Amniotic epithelial cell (primary cell): ENCODE measurements at regions not wholly inside any gene's neighbourhood (a gene's known extent, or its start where the extent isn't known, plus 50 kb on each side); places are given as distances from the start of the nearest gene placed in this dataset.
A peak's percentile ranks its signal among the peaks of the same experiment; 100 is the strongest.

Source experiments
- DNase-seq: peaks from one replicate; pipeline ENCODE4 v3.0.0-alpha.2; 2010; ENCODE audit warnings: low read depth

GRCh38 chr4:125689805-125690204 lies 375.1 kb downstream of the FAT4 start:
- no peak for DNase-seq

- DNase-seq, result no peak
Observed at GRCh38 chr4:125693228-125693627, 378.5 kb downstream of the FAT4 start.

GRCh38 chr4:125702406-125702805 lies 387.7 kb downstream of the FAT4 start:
- DNase-seq, result peak; percentile 8

- DNase-seq, result peak; percentile 22
Observed at GRCh38 chr4:125703443-125703842, 388.7 kb downstream of the FAT4 start.

GRCh38 chr4:125704726-125705125 lies 390.0 kb downstream of the FAT4 start:
- DNase-seq, result peak; percentile 63

GRCh38 chr4:125705681-125706080 lies 390.9 kb downstream of the FAT4 start:
- DNase-seq, result no peak

GRCh38 chr4:125707397-125707796 lies 392.6 kb downstream of the FAT4 start:
- no peak for DNase-seq

- no peak for DNase-seq
Observed at GRCh38 chr4:125710766-125711165, 396.0 kb downstream of the FAT4 start.

GRCh38 chr4:125714049-125714448 lies 399.3 kb downstream of the FAT4 start:
- no peak for DNase-seq

- no peak for DNase-seq
Observed at GRCh38 chr4:125714845-125715244, 400.1 kb downstream of the FAT4 start.

GRCh38 chr4:125719987-125720386 lies 405.2 kb downstream of the FAT4 start:
- no peak for DNase-seq

GRCh38 chr4:125722009-125722408 lies 407.3 kb downstream of the FAT4 start:
- no peak for DNase-seq

GRCh38 chr4:125725957-125726525 lies 411.3 kb downstream of the FAT4 start:
- no peak for DNase-seq

GRCh38 chr4:125727931-125728330 lies 413.2 kb downstream of the FAT4 start:
- no peak for DNase-seq

- DNase-seq, result peak; percentile 97
Observed at GRCh38 chr4:125728568-125728967, 413.8 kb downstream of the FAT4 start.

- no peak for DNase-seq
Observed at GRCh38 chr4:125729171-125729570, 414.4 kb downstream of the FAT4 start.

GRCh38 chr4:125732632-125733031 lies 417.9 kb downstream of the FAT4 start:
- DNase-seq, result no peak

- DNase-seq, result no peak
Observed at GRCh38 chr4:125734504-125734903, 419.7 kb downstream of the FAT4 start.

GRCh38 chr4:125735102-125735501 lies 420.3 kb downstream of the FAT4 start:
- peak; percentile 98 for DNase-seq

- DNase-seq, result peak; percentile 70
Observed at GRCh38 chr4:125736057-125736456, 421.3 kb downstream of the FAT4 start.

GRCh38 chr4:125739760-125740159 lies 425.0 kb downstream of the FAT4 start:
- DNase-seq, result peak; percentile 12

- peak; percentile 47 for DNase-seq
Observed at GRCh38 chr4:125741825-125742452, 427.2 kb downstream of the FAT4 start.

GRCh38 chr4:125744891-125745364 lies 430.2 kb downstream of the FAT4 start:
- DNase-seq, result no peak

- DNase-seq, result no peak
Observed at GRCh38 chr4:125749354-125749753, 434.6 kb downstream of the FAT4 start.
